GM12872 (cell line): ENCODE measurements at regions not wholly inside any gene's neighbourhood (a gene's known extent, or its start where the extent isn't known, plus 50 kb on each side); places are given as distances from the start of the nearest gene placed in this dataset.

Source experiments
- TF ChIP-seq, protein P1 (sequence below): IDR thresholded peaks from 3 replicates; pipeline ENCODE4 v1.5.1; 2011; ENCODE audit warnings: low read depth, mild to moderate bottlenecking, low read length, moderate library complexity; ENCODE audit not compliant: insufficient read depth

DNA sequence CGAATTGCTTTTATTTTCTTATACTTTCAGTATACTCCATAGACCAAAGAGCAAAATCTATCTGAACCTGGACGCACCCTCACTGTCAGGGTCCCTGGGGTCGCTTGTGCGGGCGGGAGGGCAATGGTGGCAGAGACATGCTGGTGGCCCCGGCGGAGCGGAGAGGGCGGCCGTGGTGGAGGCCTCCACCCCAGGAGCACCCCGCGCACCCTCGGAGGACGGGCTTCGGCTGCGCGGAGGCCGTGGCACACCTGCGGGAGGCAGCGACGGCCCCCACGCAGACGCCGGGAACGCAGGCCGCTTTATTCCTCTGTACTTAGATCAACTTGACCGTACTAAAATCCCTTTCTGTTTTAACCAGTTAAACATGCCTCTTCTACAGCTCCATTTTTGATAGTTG, 1077.4 kb downstream of the BRD1 start:
- TF ChIP-seq, protein P1, sequence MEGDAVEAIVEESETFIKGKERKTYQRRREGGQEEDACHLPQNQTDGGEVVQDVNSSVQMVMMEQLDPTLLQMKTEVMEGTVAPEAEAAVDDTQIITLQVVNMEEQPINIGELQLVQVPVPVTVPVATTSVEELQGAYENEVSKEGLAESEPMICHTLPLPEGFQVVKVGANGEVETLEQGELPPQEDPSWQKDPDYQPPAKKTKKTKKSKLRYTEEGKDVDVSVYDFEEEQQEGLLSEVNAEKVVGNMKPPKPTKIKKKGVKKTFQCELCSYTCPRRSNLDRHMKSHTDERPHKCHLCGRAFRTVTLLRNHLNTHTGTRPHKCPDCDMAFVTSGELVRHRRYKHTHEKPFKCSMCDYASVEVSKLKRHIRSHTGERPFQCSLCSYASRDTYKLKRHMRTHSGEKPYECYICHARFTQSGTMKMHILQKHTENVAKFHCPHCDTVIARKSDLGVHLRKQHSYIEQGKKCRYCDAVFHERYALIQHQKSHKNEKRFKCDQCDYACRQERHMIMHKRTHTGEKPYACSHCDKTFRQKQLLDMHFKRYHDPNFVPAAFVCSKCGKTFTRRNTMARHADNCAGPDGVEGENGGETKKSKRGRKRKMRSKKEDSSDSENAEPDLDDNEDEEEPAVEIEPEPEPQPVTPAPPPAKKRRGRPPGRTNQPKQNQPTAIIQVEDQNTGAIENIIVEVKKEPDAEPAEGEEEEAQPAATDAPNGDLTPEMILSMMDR: no peak

DNA sequence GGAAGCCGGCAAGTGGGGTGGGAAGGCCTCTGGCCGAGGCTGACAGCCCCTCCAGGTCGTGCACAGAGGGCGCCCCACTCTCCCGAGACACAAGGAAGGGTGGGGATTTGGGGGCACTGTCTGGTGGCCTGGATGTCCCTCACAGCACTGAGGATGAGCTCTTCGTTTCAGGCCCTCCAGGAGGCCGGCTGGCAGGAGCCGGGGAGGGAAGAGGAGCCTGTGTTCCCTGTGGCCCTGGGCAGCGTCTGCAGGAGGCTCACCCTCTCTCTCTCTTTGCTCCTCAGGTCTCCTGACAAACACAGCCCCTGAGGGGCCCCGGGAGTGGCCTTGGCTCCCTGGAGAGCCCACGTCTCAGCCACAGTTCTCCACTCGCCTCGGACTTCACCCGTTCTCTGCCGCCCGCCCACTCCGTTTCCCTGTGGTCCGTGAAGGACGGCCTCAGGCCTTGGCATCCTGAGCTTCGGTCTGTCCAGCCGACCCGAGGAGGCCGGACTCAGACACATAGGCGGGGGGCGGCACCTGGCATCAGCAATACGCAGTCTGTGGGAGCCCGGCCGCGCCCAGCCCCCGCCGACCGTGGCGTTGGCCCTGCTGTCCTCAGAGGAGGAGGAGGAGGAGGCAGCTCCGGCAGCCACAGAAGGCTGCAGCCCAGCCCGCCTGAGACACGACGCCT, 1078.0 kb downstream of the BRD1 start:
- TF ChIP-seq, protein P1: no peak

DNA sequence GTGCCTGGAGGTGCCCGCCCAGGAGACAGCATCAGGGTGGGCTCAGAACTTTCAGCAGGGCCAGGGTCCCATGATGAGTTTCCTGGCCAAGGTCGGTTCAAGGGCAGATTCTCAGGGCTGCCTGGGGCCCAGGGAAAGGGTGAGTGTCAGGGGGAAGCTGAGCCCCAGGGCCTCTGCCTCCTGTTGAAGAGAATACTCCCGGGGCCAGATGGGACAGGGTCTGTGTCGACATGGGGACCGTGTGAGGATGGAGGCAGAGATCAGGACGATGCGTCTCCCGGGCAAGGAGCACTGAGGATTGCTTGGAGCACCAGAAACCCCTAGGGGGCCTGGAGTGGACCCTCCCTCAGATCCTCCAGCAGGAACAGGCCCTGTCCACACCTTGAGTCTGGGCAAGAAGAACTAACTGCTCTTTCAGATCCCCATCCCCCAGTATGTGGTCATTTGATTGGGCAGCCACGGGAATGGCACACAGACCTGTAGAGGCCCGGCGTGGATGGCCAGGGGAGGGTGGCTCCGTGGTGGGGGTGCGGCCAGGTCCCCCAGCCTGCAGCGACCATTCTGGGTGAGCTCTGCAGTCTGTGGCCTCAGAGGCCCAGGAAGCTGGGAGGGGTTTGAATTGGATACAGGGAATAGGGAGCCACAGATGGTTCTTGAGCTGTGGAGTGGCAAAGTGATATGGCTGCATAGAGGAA, 1078.7 kb downstream of the BRD1 start:
- TF ChIP-seq, protein P1: no peak

DNA sequence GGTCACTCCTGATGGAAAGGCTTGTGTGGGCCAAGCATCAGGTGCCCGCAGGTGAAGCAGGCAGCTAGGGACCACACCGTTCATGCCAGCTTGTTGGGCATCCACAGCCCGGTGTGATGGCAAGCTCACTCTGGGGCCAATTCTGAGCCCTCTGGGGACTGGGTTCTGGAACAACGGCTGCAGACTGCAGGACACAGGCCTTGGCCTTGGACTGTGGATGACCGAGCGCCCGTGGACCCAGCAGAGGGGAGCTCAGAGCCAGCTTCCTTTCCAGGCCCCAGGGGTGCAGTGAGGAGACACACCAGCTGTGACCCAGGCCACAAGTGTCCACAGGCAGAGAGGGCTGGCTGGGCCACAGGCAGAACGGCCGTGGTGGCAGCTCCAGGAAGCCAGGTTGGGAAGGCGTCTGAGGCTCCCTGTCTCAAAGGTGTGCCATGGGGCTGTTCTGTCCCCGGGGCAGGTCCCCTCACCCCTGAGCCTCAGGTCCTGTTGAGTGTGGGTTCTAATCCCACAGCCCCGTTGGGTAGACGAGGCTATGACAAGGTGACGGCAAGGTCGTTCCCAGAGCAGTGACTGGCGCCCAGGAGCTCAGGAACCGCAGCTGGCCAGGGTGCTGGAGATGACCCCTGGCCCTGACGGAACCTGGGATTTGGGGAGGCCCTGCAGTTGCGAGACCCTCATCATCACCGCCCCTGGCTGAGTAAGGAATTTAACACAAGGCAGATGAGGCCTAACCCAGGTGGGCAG, 1079.4 kb downstream of the BRD1 start:
- TF ChIP-seq, protein P1: no peak

DNA sequence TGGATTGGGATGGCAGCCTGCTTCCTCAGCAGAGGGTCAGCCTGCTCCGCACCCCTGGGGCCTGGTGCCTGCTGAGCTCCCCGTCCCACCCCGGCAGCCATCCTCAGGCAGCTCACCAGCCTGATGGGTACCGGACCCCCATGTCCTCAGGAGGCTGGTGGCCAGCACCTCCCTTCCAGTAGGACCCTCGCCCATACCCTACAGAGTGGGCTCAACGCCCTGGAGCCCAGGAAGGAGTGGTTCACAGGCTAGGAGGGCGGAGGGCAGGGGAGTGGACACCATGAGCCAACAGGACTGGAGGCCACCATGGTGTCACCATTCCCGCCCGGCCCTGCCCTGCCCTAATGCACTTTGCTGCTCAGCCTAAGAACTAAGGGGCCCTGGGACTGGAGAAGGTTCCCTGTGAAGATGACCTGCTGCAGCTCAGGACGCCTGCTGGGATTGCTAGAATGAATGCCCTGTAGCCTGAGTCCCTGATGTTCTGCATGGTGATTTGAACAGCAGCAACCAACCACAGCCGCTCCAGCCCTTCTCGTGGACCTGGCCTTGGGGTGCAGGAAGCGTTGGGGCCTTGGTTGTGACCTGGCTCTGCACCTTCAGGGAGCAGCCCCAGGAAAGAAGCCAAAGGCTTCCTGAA, 1080.8 kb downstream of the BRD1 start:
- TF ChIP-seq, protein P1: no peak

DNA sequence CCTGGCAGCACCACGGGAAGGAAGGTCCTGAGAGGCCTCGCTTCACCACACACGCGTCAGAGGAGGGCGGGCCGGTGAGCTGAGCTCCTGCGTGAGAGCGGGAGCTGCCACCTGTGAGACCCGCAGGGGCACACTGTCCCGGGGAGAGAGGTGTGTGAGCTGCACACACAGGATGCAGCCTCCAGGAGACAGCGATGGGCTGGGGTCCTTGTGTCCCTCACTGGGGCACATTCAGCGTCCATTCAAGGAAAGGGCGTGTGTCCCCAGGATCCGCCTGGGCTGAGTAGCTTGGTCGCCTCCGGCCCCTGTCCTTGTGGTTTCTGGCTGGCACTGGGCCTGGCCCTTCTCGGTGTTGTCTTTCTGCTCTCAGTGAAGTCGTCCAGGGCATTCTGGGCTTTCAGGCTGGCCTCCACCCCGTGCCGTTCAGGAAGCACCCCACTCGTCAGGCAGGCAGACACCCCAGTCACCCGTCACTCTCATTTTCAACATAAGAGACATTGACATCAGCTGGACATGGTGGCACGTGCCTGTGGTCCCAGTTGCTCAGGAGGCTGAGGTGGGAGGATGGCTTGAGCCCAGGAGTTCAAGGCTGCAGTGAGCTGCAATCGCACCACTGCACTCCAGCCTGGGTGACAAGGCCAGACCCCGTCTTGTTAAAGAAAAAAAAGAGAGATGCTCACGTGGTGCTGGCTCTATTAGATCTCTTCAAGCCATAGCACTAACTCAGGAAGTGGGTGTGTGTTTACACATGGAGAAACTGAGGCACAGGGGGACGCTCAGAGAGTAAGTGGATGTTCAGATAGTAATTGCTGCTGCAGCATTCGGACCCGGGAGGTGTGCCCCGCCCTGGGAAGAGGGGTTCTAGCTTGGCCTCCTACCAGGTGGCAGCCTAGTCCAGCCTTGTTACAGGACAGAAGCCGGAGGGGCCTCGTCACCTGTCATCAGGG, 1081.6 kb downstream of the BRD1 start:
- TF ChIP-seq, protein P1: no peak
